ENCODE measurements at regions not wholly inside any gene's neighbourhood (a gene's known extent, or its start where the extent isn't known, plus 50 kb on each side); places are given as distances from the start of the nearest gene placed in this dataset.
"Not testable (repeated sequence)": the region's sequence is repeated elsewhere in the genome, so short reads cannot be mapped to it uniquely, and the experiment has no call there.

- no peak overlapping the region for H3K4me3 ChIP-seq (ENCODE audit: low read length)
- no peaks in the 10 kb centered on the region for H3K9me3 ChIP-seq (ENCODE audit: low read depth, low read length)
- no peaks in the 10 kb centered on the region for H3K4me1 ChIP-seq (ENCODE audit: insufficient read depth, low read length)
- H3K27me3 ChIP-seq (ENCODE audit: insufficient read depth, low read length), result no peaks in the 10 kb centered on the region
Measured at GRCh38 chr5:77923666-77924065, 147.5 kb upstream of the TBCA start.

GRCh38 chr5:77921094-77921768 is 145.1 kb upstream of the TBCA start:
- H3K9me3 ChIP-seq (ENCODE audit: low read depth, low read length), result no peaks in the 10 kb centered on the region
- no peaks in the 10 kb centered on the region for H3K4me1 ChIP-seq (ENCODE audit: insufficient read depth, low read length)
- no peaks in the 10 kb centered on the region for H3K27me3 ChIP-seq (ENCODE audit: insufficient read depth, low read length)
- no peak overlapping the region for H3K4me3 ChIP-seq (ENCODE audit: low read length)

GRCh38 chr5:77920359-77921058 is 144.4 kb upstream of the TBCA start:
- Histone ChIP-seq H3K4me1 (ENCODE audit: insufficient read depth, low read length) (no peaks in the 10 kb centered on the region), H3K4me3 (ENCODE audit: low read length) (no peak overlapping the region)

GRCh38 chr5:77915346-77915745 is 139.2 kb upstream of the TBCA start:
- peaks cover 6% of the 10 kb centered on the region for H3K9me3 ChIP-seq (ENCODE audit: low read depth, low read length)
- peaks cover 15% of the 10 kb centered on the region for H3K27me3 ChIP-seq (ENCODE audit: insufficient read depth, low read length)
- no peak overlapping the region for H3K4me3 ChIP-seq (ENCODE audit: low read length)
- H3K4me1 ChIP-seq (ENCODE audit: insufficient read depth, low read length), result no peaks in the 10 kb centered on the region

More at GRCh38 chr5:77920359-77921058, 144.4 kb upstream of the TBCA start:
- Histone ChIP-seq H3K9me3 (ENCODE audit: low read depth, low read length) (no peaks in the 10 kb centered on the region), H3K27me3 (ENCODE audit: insufficient read depth, low read length) (no peaks in the 10 kb centered on the region)

- Histone ChIP-seq H3K4me1 (ENCODE audit: insufficient read depth, low read length) (no peaks in the 10 kb centered on the region), H3K9me3 (ENCODE audit: low read depth, low read length) (peaks cover 6% of the 10 kb centered on the region), H3K27me3 (ENCODE audit: insufficient read depth, low read length) (peaks cover 15% of the 10 kb centered on the region), H3K4me3 (ENCODE audit: low read length) (no peak overlapping the region)
Measured at GRCh38 chr5:77912721-77913120, 136.6 kb upstream of the TBCA start.

GRCh38 chr5:77910602-77911188 is 134.6 kb upstream of the TBCA start:
- H3K4me3 ChIP-seq (ENCODE audit: low read length), result no peak overlapping the region
- H3K4me1 ChIP-seq (ENCODE audit: insufficient read depth, low read length), result no peaks in the 10 kb centered on the region
- H3K9me3 ChIP-seq (ENCODE audit: low read depth, low read length), result peaks cover 6% of the 10 kb centered on the region
- peaks cover 15% of the 10 kb centered on the region for H3K27me3 ChIP-seq (ENCODE audit: insufficient read depth, low read length)

GRCh38 chr5:77909237-77909636 is 133.1 kb upstream of the TBCA start:
- no peaks in the 10 kb centered on the region for H3K4me1 ChIP-seq (ENCODE audit: insufficient read depth, low read length)
- H3K4me3 ChIP-seq (ENCODE audit: low read length), result no peak overlapping the region
- peaks cover 15% of the 10 kb centered on the region for H3K27me3 ChIP-seq (ENCODE audit: insufficient read depth, low read length)
- peaks cover 1% of the 10 kb centered on the region for H3K9me3 ChIP-seq (ENCODE audit: low read depth, low read length)

- no peak overlapping the region for H3K4me3 ChIP-seq (ENCODE audit: low read length)
- H3K4me1 ChIP-seq (ENCODE audit: insufficient read depth, low read length), result no peaks in the 10 kb centered on the region
- H3K27me3 ChIP-seq (ENCODE audit: insufficient read depth, low read length), result peaks cover 15% of the 10 kb centered on the region
- no peaks in the 10 kb centered on the region for H3K9me3 ChIP-seq (ENCODE audit: low read depth, low read length)
Measured at GRCh38 chr5:77908787-77909186, 132.6 kb upstream of the TBCA start.

GRCh38 chr5:77907786-77908185 is 131.6 kb upstream of the TBCA start:
- H3K4me3 ChIP-seq (ENCODE audit: low read length), result no peak overlapping the region
- peaks cover 14% of the 10 kb centered on the region for H3K27me3 ChIP-seq (ENCODE audit: insufficient read depth, low read length)
- H3K4me1 ChIP-seq (ENCODE audit: insufficient read depth, low read length), result no peaks in the 10 kb centered on the region
- no peaks in the 10 kb centered on the region for H3K9me3 ChIP-seq (ENCODE audit: low read depth, low read length)

GRCh38 chr5:77906806-77907205 is 130.7 kb upstream of the TBCA start:
- no peak overlapping the region for H3K4me3 ChIP-seq (ENCODE audit: low read length)
- H3K27me3 ChIP-seq (ENCODE audit: insufficient read depth, low read length), result peaks cover 6% of the 10 kb centered on the region
- no peaks in the 10 kb centered on the region for H3K9me3 ChIP-seq (ENCODE audit: low read depth, low read length)
- no peaks in the 10 kb centered on the region for H3K4me1 ChIP-seq (ENCODE audit: insufficient read depth, low read length)

- H3K4me1 ChIP-seq (ENCODE audit: insufficient read depth, low read length), result no peaks in the 10 kb centered on the region
- no peak overlapping the region for H3K4me3 ChIP-seq (ENCODE audit: low read length)
- no peaks in the 10 kb centered on the region for H3K27me3 ChIP-seq (ENCODE audit: insufficient read depth, low read length)
- H3K9me3 ChIP-seq (ENCODE audit: low read depth, low read length), result no peaks in the 10 kb centered on the region
Measured at GRCh38 chr5:77904362-77904761, 128.2 kb upstream of the TBCA start.

GRCh38 chr5:77900691-77901090 is 124.6 kb upstream of the TBCA start:
- Histone ChIP-seq H3K4me1 (ENCODE audit: insufficient read depth, low read length) (no peaks in the 10 kb centered on the region), H3K9me3 (ENCODE audit: low read depth, low read length) (no peaks in the 10 kb centered on the region), H3K4me3 (ENCODE audit: low read length) (no peak overlapping the region), H3K27me3 (ENCODE audit: insufficient read depth, low read length) (no peaks in the 10 kb centered on the region)

GRCh38 chr5:77898385-77898784 is 122.2 kb upstream of the TBCA start:
- H3K9me3 ChIP-seq (ENCODE audit: low read depth, low read length), result no peaks in the 10 kb centered on the region
- H3K4me3 ChIP-seq (ENCODE audit: low read length), result no peak overlapping the region
- H3K27me3 ChIP-seq (ENCODE audit: insufficient read depth, low read length), result no peaks in the 10 kb centered on the region
- no peaks in the 10 kb centered on the region for H3K4me1 ChIP-seq (ENCODE audit: insufficient read depth, low read length)

GRCh38 chr5:77896338-77896737 is 120.2 kb upstream of the TBCA start:
- no peaks in the 10 kb centered on the region for H3K9me3 ChIP-seq (ENCODE audit: low read depth, low read length)
- no peak overlapping the region for H3K4me3 ChIP-seq (ENCODE audit: low read length)
- H3K27me3 ChIP-seq (ENCODE audit: insufficient read depth, low read length), result no peaks in the 10 kb centered on the region
- no peaks in the 10 kb centered on the region for H3K4me1 ChIP-seq (ENCODE audit: insufficient read depth, low read length)

GRCh38 chr5:77894103-77894502 is 118.0 kb upstream of the TBCA start:
- not testable (repeated sequence) for H3K9me3 ChIP-seq (ENCODE audit: low read depth, low read length); H3K4me3 ChIP-seq (ENCODE audit: low read length); H3K4me1 ChIP-seq (ENCODE audit: insufficient read depth, low read length); H3K27me3 ChIP-seq (ENCODE audit: insufficient read depth, low read length)
